ENCODE measurements at regions not wholly inside any gene's neighbourhood (a gene's known extent, or its start where the extent isn't known, plus 50 kb on each side); places are given as distances from the start of the nearest gene placed in this dataset.

DNA sequence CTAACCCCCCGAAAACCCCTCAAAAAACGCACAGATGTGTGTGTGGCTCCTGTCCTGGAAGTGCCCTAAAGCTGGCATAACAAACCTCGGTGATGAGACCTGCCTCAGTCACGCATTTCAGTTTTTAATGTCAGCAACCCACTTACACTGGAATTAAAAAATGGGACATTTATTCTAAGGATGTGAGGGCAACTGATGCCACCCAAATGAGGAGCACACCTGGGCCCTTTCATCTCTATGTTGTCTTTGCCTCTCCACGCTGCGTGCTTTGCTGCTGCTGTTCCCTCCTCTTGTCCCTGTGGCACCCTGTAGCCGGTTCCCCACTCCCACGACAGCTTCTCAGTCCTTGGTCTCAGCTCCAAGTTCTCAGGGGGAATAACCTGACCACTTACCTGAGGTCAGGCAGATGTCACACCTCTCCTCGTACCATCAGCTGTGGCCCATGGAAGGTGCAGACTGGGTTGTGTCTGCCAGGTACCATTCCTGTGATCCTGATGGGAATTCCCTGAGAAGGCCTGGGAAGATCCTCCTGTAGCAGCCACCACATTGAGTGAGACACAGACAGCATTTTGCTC lies 134.2 kb upstream of the THBS2 start:
- TF ChIP-seq, protein P1, sequence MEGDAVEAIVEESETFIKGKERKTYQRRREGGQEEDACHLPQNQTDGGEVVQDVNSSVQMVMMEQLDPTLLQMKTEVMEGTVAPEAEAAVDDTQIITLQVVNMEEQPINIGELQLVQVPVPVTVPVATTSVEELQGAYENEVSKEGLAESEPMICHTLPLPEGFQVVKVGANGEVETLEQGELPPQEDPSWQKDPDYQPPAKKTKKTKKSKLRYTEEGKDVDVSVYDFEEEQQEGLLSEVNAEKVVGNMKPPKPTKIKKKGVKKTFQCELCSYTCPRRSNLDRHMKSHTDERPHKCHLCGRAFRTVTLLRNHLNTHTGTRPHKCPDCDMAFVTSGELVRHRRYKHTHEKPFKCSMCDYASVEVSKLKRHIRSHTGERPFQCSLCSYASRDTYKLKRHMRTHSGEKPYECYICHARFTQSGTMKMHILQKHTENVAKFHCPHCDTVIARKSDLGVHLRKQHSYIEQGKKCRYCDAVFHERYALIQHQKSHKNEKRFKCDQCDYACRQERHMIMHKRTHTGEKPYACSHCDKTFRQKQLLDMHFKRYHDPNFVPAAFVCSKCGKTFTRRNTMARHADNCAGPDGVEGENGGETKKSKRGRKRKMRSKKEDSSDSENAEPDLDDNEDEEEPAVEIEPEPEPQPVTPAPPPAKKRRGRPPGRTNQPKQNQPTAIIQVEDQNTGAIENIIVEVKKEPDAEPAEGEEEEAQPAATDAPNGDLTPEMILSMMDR (conservative IDR thresholded peaks at IDR 0.05; ENCODE audit: low read depth, low read length) = no peak
- TF ChIP-seq EZH2phosphoT487 (IDR thresholded peaks at IDR 0.05; ENCODE audit: borderline replicate concordance, low read length) = no peak

Data from PC-3 (cell line).